ACC112 (cell line): ENCODE measurements at regions not wholly inside any gene's neighbourhood (a gene's known extent, or its start where the extent isn't known, plus 50 kb on each side); places are given as distances from the start of the nearest gene placed in this dataset.
A peak's percentile ranks its signal among the peaks of the same experiment; 100 is the strongest.

Source experiments
- H2AFZ ChIP-seq: fragments of 200-600 bp; sonication (generic); one replicate; pipeline ENCODE4 v1.6.0; 2017; ENCODE audit warnings: antibody characterized with exemption, low read length; ENCODE audit not compliant: unreplicated experiment
- H3K27ac ChIP-seq: fragments of 200-600 bp; sonication (generic); 2 replicates; pipeline ENCODE4 v1.5.1; 2014; ENCODE audit warnings: low read depth, mild to moderate bottlenecking, antibody characterized with exemption, low read length, moderate library complexity
- H3K27me3 ChIP-seq: fragments of 200-600 bp; sonication (generic); 2 replicates; pipeline ENCODE4 v1.6.1; 2014; ENCODE audit warnings: mild to moderate bottlenecking, antibody characterized with exemption, low read length, moderate library complexity, mixed read lengths; ENCODE audit not compliant: insufficient read depth
- H3K36me3 ChIP-seq: fragments of 200-600 bp; sonication (generic); 2 replicates; pipeline ENCODE4 v1.6.1; 2016; ENCODE audit warnings: mild to moderate bottlenecking, antibody characterized with exemption, low read length, moderate library complexity, mixed read lengths; ENCODE audit not compliant: insufficient read depth
- H3K4me1 ChIP-seq: fragments of 200-600 bp; sonication (generic); one replicate; pipeline ENCODE4 v1.6.1; 2016; ENCODE audit warnings: low read length, mixed read lengths; ENCODE audit not compliant: insufficient read depth, unreplicated experiment, control insufficient read depth
- H3K4me3 ChIP-seq: fragments of 200-600 bp; sonication (generic); 2 replicates; pipeline ENCODE4 v1.5.1; 2014; ENCODE audit warnings: mild to moderate bottlenecking, low read depth, low read length
- H3K79me2 ChIP-seq: fragments of 200-600 bp; sonication (generic); one replicate; pipeline ENCODE4 v1.6.0; 2016; ENCODE audit warnings: low read length; ENCODE audit not compliant: control insufficient read depth, unreplicated experiment, insufficient read depth

- no peak overlapping the region for H2AFZ ChIP-seq
- peaks cover 8% of the 10 kb centered on the region for H3K27me3 ChIP-seq
- H3K4me1 ChIP-seq: peaks cover 4% of the 10 kb centered on the region
- no peaks in the 10 kb centered on the region for H3K79me2 ChIP-seq
- H3K4me3 ChIP-seq: no peak overlapping the region
- no peak overlapping the region for H3K27ac ChIP-seq
- H3K36me3 ChIP-seq: no peaks in the 10 kb centered on the region
Measured at GRCh38 chr22:22042599-22043295, 60.2 kb upstream of the TOP3B start.

GRCh38 chr22:22042009-22042408 lies 59.4 kb upstream of the TOP3B start:
- H3K79me2 ChIP-seq: no peaks in the 10 kb centered on the region
- no peak overlapping the region for H2AFZ ChIP-seq
- H3K27ac ChIP-seq: no peak overlapping the region
- H3K4me1 ChIP-seq: peaks cover 9% of the 10 kb centered on the region
- no peak overlapping the region for H3K4me3 ChIP-seq
- H3K36me3 ChIP-seq: no peaks in the 10 kb centered on the region
- H3K27me3 ChIP-seq: peaks cover 5% of the 10 kb centered on the region; the same call in 1 of the 2 replicates

GRCh38 chr22:22040908-22041307 lies 58.3 kb upstream of the TOP3B start:
- H3K36me3 ChIP-seq: no peaks in the 10 kb centered on the region
- no peaks in the 10 kb centered on the region for H3K79me2 ChIP-seq
- peaks cover 9% of the 10 kb centered on the region for H3K4me1 ChIP-seq
- no peak overlapping the region for H3K27ac ChIP-seq
- H3K4me3 ChIP-seq: no peak overlapping the region
- H2AFZ ChIP-seq: no peak overlapping the region
- H3K27me3 ChIP-seq: no peaks in the 10 kb centered on the region

GRCh38 chr22:22040472-22040871 lies 57.9 kb upstream of the TOP3B start:
- Histone ChIP-seq H3K79me2 (no peaks in the 10 kb centered on the region), H3K36me3 (no peaks in the 10 kb centered on the region), H3K4me3 (no peak overlapping the region), H3K27ac (no peak overlapping the region), H2AFZ (no peak overlapping the region), H3K4me1 (peaks cover 9% of the 10 kb centered on the region), H3K27me3 (no peaks in the 10 kb centered on the region)

GRCh38 chr22:22039286-22040074 lies 56.9 kb upstream of the TOP3B start:
- H3K27me3 ChIP-seq: no peaks in the 10 kb centered on the region
- H3K4me3 ChIP-seq: no peak overlapping the region
- H3K4me1 ChIP-seq: peaks cover 9% of the 10 kb centered on the region
- no peak overlapping the region for H2AFZ ChIP-seq
- H3K79me2 ChIP-seq: no peaks in the 10 kb centered on the region
- H3K36me3 ChIP-seq: no peaks in the 10 kb centered on the region
- H3K27ac ChIP-seq: no peak overlapping the region

- peaks cover 9% of the 10 kb centered on the region for H3K4me1 ChIP-seq
- no peak overlapping the region for H3K4me3 ChIP-seq
- H3K27ac ChIP-seq: peak overlapping the region; percentile 14; the same call in 1 of the 2 replicates
- H3K36me3 ChIP-seq: no peaks in the 10 kb centered on the region
- no peaks in the 10 kb centered on the region for H3K79me2 ChIP-seq
- no peak overlapping the region for H2AFZ ChIP-seq
- no peaks in the 10 kb centered on the region for H3K27me3 ChIP-seq
Measured at GRCh38 chr22:22038178-22038880, 55.7 kb upstream of the TOP3B start.

- peaks cover 9% of the 10 kb centered on the region for H3K4me1 ChIP-seq
- no peaks in the 10 kb centered on the region for H3K36me3 ChIP-seq
- no peak overlapping the region for H2AFZ ChIP-seq
- H3K4me3 ChIP-seq: no peak overlapping the region
- no peak overlapping the region for H3K27ac ChIP-seq
- no peaks in the 10 kb centered on the region for H3K79me2 ChIP-seq
- H3K27me3 ChIP-seq: no peaks in the 10 kb centered on the region
Measured at GRCh38 chr22:22037740-22038139, 55.2 kb upstream of the TOP3B start.

GRCh38 chr22:22037229-22037628 lies 54.6 kb upstream of the TOP3B start:
- H3K4me1 ChIP-seq: peaks cover 9% of the 10 kb centered on the region
- H3K27ac ChIP-seq: no peak overlapping the region
- no peak overlapping the region for H2AFZ ChIP-seq
- no peaks in the 10 kb centered on the region for H3K36me3 ChIP-seq
- no peaks in the 10 kb centered on the region for H3K79me2 ChIP-seq
- H3K27me3 ChIP-seq: no peaks in the 10 kb centered on the region
- no peak overlapping the region for H3K4me3 ChIP-seq

- H3K79me2 ChIP-seq: no peaks in the 10 kb centered on the region
- no peak overlapping the region for H3K27ac ChIP-seq
- H2AFZ ChIP-seq: no peak overlapping the region
- peaks cover 9% of the 10 kb centered on the region for H3K4me1 ChIP-seq
- no peaks in the 10 kb centered on the region for H3K36me3 ChIP-seq
- no peak overlapping the region for H3K4me3 ChIP-seq
- no peaks in the 10 kb centered on the region for H3K27me3 ChIP-seq
Measured at GRCh38 chr22:22036588-22036987, 54.0 kb upstream of the TOP3B start.

GRCh38 chr22:22035771-22036314 lies 53.3 kb upstream of the TOP3B start:
- Histone ChIP-seq H2AFZ (no peak overlapping the region), H3K4me3 (no peak overlapping the region), H3K36me3 (no peaks in the 10 kb centered on the region), H3K79me2 (no peaks in the 10 kb centered on the region), H3K4me1 (peaks cover 9% of the 10 kb centered on the region), H3K27me3 (no peaks in the 10 kb centered on the region), H3K27ac (no peak overlapping the region)
